Endothelial cell of umbilical vein (primary cell): ENCODE measurements at regions not wholly inside any gene's neighbourhood (a gene's known extent, or its start where the extent isn't known, plus 50 kb on each side); places are given as distances from the start of the nearest gene placed in this dataset.

ENCODE experiments used
- BruUV-seq: library from RNA; stranded (reverse); fragments of 400-500 nt; replicated peaks from 2 replicates; lab custom pipeline; 2021; lab: Mats Ljungman, UMichigan
- CTCF ChIA-PET: fragments of 300-600, 350-600 bp; sonication (Branson Sonifier 250); formaldehyde crosslinking; loops from one replicate; lab custom pipeline; 2021; ENCODE audit warnings: antibody characterized with exemption, inconsistent platforms; lab: Charles Lee
- POLR2A ChIA-PET: fragments of 300-600, 350-600 bp; sonication (Branson Sonifier 250); formaldehyde crosslinking; loops from one replicate; lab custom pipeline; 2021; ENCODE audit warnings: antibody characterized with exemption, inconsistent platforms; lab: Charles Lee
- DNase-seq: peaks from one replicate; pipeline ENCODE4 v3.0.0-alpha.2; 2011; ENCODE audit warnings: low read depth, low spot score
- FAIRE-seq: peaks from 2 replicates; lab custom pipeline; 2011; peaks lifted over from hg19 to GRCh38; lab: Jason Lieb, UNC
- H2AFZ ChIP-seq: 2 replicates; pipeline ENCODE4 v1.6.0; 2012; ENCODE audit warnings: low read depth, low read length, control low read depth, inconsistent platforms
- H3K27ac ChIP-seq: 2 replicates; pipeline ENCODE4 v1.5.1; 2011; ENCODE audit warnings: low read depth, mild to moderate bottlenecking, control low read depth, low read length, moderate library complexity; ENCODE audit not compliant: insufficient read depth
- H3K27me3 ChIP-seq, 2 experiments: 2 replicates each; pipeline versions ENCODE4 v1.6.0 to v1.6.1; 2011; ENCODE audit warnings: low read length in 2 of 2, mixed read lengths in 1 of 2; ENCODE audit not compliant: control insufficient read depth in 2 of 2, insufficient read depth in 2 of 2
- H3K36me3 ChIP-seq, 2 experiments: 2 replicates in 1 of 2; 3 replicates in 1 of 2; pipeline ENCODE4 v1.5.1; 2011; ENCODE audit warnings: low read length in 2 of 2, mild to moderate bottlenecking in 1 of 2, moderate library complexity in 1 of 2; ENCODE audit not compliant: control insufficient read depth in 2 of 2, insufficient read depth in 2 of 2; ENCODE audit errors: extremely low read depth in 1 of 2
- H3K4me1 ChIP-seq: 3 replicates; pipeline ENCODE4 v1.5.1; 2011; ENCODE audit warnings: mild to moderate bottlenecking, low read length; ENCODE audit not compliant: control insufficient read depth, insufficient read depth; ENCODE audit errors: extremely low read depth
- H3K4me2 ChIP-seq: 2 replicates; pipeline ENCODE4 v1.6.1; 2011; ENCODE audit warnings: low read length, control low read depth, mixed read lengths; ENCODE audit not compliant: insufficient read depth
- H3K4me3 ChIP-seq, 3 experiments: fragments of 200-600 bp in 1 of 3; sonication (generic), shearing (Covaris generic) in 1 of 3; replicated peaks in 1 of 3; 2 replicates each; pipeline ENCODE4 v1.5.1; 2011 to 2016; ENCODE audit warnings: control low read depth in 3 of 3, low read length in 3 of 3, mild to moderate bottlenecking in 2 of 3, inconsistent platforms in 1 of 3, low read depth in 1 of 3, moderate library complexity in 1 of 3; ENCODE audit not compliant: insufficient read depth in 1 of 3
- H3K79me2 ChIP-seq: 2 replicates; pipeline ENCODE4 v1.6.0; 2012; ENCODE audit warnings: low read length, inconsistent platforms; ENCODE audit not compliant: control insufficient read depth, insufficient read depth
- H3K9ac ChIP-seq: replicated peaks from 2 replicates; pipeline ENCODE3; 2011; ENCODE audit warnings: low read length, control low read depth; ENCODE audit not compliant: insufficient read depth; ENCODE audit errors: extremely low read depth
- H3K9me1 ChIP-seq: replicated peaks from 3 replicates; pipeline ENCODE4 v1.6.0; 2011; ENCODE audit warnings: mild to moderate bottlenecking, low read length; ENCODE audit not compliant: control insufficient read depth, insufficient read depth; ENCODE audit errors: extremely low read depth
- H3K9me3 ChIP-seq: replicated peaks from 2 replicates; pipeline ENCODE4 v1.5.1; 2012; ENCODE audit warnings: low read length, inconsistent platforms; ENCODE audit not compliant: control insufficient read depth, insufficient read depth
- H4K20me1 ChIP-seq: replicated peaks from 2 replicates; pipeline ENCODE3; 2011; ENCODE audit warnings: mild to moderate bottlenecking, low read length; ENCODE audit not compliant: control insufficient read depth, insufficient read depth; ENCODE audit errors: extremely low read depth
- FOS ChIP-seq: IDR thresholded peaks from 2 replicates; pipeline ENCODE4 v1.6.1; 2011; ENCODE audit warnings: mild to moderate bottlenecking, low read length, moderate library complexity, borderline replicate concordance; ENCODE audit not compliant: insufficient read depth
- JUN ChIP-seq: IDR thresholded peaks from 2 replicates; pipeline ENCODE4 v1.6.1; 2011; ENCODE audit warnings: borderline replicate concordance, low read depth; ENCODE audit not compliant: insufficient read length, insufficient read depth
- POLR2AphosphoS5 ChIP-seq: IDR thresholded peaks from 2 replicates; pipeline ENCODE4 v1.6.1; 2012; ENCODE audit warnings: low read depth, mild to moderate bottlenecking, control low read depth, low read length, moderate library complexity; ENCODE audit not compliant: insufficient read depth
- dilution Hi-C: fragments of 300-500 bp; cut with MboI; formaldehyde crosslinking; loops from one replicate; pipeline ENCODE4 v1.15.0; 2019; ENCODE audit warnings: low sequenced_read_pairs; ENCODE audit not compliant: extremely low pct_ligation_motif_present
- intact Hi-C: fragments of 100-400 bp; cut with micrococcal nuclease; formaldehyde crosslinking; loops from one replicate; pipeline ENCODE4 v1.10.0; 2022
- TF ChIP-seq, protein P1 (sequence below), 2 donors: IDR thresholded peaks; 1 replicate in 1 of 2; 2 replicates in 1 of 2; pipeline ENCODE4 v1.5.1; 2011; ENCODE audit warnings: low read length in 2 of 2, mild to moderate bottlenecking in 2 of 2, moderate library complexity in 2 of 2, control low read depth in 1 of 2, inconsistent platforms in 1 of 2, low read depth in 1 of 2; ENCODE audit not compliant: insufficient read depth in 1 of 2; ENCODE audit errors: extremely low read depth in 1 of 2
- TF ChIP-seq, protein P2 (sequence below): IDR thresholded peaks from 2 replicates; pipeline ENCODE4 v1.6.1; 2011; ENCODE audit not compliant: insufficient read depth, insufficient read length

DNA sequence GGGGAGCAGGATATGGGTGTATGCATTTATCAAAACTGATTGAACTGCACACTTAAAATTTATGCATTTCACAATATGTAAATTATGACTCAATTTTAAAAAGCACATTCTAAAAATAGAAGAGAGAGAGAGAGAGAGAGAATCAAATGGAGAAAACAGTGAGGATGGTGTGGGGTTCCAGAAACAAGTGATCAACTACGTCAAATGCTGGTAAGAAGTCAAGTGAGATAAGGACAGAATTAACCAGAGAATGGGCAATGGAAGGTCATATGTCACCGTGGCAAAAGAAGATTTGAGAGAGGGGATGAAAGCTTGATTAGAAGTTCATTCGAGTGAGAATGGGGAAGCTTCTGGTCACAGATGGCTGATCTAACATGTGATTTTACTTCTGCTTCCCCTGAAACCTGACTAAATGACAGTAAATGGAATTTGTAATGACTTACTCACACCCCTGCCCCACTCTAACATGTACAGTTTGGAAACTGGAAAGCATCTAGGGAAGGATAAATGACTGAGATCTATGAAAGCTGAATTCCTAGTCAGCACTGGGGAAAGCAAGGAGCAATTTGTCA, 276.5 kb upstream of the AMIGO2 start:
- intact Hi-C loops (no loop called here), dilution Hi-C loops (no loop called here)
- peaks cover 12% of the 10 kb centered on the region for H3K4me1 ChIP-seq
- no peaks in the 10 kb centered on the region for H3K36me3 ChIP-seq
- DNase-seq (no peak), FAIRE-seq (no peak)
- no peak overlapping the region for H3K4me2 ChIP-seq
- no peak overlapping the region for H3K9ac ChIP-seq
- H2AFZ ChIP-seq: no peak overlapping the region
- BruUV-seq: no TSS peak
- H4K20me1 ChIP-seq: no peaks in the 10 kb centered on the region
- no peaks in the 10 kb centered on the region for H3K27me3 ChIP-seq
- ChIA-PET CTCF (interaction anchor here (1.0 kb wide), 1 partner anchor 41 kb away, joined by 3 read pairs; no protein-coding TSS in a partner anchor), POLR2A (no interaction called here)
- TF ChIP-seq FOS (no peak), POLR2AphosphoS5 (no peak), JUN (no peak)
- TF ChIP-seq, protein P1, sequence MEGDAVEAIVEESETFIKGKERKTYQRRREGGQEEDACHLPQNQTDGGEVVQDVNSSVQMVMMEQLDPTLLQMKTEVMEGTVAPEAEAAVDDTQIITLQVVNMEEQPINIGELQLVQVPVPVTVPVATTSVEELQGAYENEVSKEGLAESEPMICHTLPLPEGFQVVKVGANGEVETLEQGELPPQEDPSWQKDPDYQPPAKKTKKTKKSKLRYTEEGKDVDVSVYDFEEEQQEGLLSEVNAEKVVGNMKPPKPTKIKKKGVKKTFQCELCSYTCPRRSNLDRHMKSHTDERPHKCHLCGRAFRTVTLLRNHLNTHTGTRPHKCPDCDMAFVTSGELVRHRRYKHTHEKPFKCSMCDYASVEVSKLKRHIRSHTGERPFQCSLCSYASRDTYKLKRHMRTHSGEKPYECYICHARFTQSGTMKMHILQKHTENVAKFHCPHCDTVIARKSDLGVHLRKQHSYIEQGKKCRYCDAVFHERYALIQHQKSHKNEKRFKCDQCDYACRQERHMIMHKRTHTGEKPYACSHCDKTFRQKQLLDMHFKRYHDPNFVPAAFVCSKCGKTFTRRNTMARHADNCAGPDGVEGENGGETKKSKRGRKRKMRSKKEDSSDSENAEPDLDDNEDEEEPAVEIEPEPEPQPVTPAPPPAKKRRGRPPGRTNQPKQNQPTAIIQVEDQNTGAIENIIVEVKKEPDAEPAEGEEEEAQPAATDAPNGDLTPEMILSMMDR (IDR thresholded peaks at IDR 0.05; ENCODE audit: extremely low read depth in 1 of 2, insufficient read depth in 1 of 2, low read depth in 1 of 2, low read length in 2 of 2): no peak
- TF ChIP-seq, protein P2, sequence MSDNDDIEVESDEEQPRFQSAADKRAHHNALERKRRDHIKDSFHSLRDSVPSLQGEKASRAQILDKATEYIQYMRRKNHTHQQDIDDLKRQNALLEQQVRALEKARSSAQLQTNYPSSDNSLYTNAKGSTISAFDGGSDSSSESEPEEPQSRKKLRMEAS: no peak
- H3K4me3 ChIP-seq: no peak overlapping the region
- H3K79me2 ChIP-seq: no peaks in the 10 kb centered on the region
- no peaks in the 10 kb centered on the region for H3K9me1 ChIP-seq
- no peak overlapping the region for H3K27ac ChIP-seq
- no peaks in the 10 kb centered on the region for H3K9me3 ChIP-seq
